ENCODE measurements at regions not wholly inside any gene's neighbourhood (a gene's known extent, or its start where the extent isn't known, plus 50 kb on each side); places are given as distances from the start of the nearest gene placed in this dataset.

DNA sequence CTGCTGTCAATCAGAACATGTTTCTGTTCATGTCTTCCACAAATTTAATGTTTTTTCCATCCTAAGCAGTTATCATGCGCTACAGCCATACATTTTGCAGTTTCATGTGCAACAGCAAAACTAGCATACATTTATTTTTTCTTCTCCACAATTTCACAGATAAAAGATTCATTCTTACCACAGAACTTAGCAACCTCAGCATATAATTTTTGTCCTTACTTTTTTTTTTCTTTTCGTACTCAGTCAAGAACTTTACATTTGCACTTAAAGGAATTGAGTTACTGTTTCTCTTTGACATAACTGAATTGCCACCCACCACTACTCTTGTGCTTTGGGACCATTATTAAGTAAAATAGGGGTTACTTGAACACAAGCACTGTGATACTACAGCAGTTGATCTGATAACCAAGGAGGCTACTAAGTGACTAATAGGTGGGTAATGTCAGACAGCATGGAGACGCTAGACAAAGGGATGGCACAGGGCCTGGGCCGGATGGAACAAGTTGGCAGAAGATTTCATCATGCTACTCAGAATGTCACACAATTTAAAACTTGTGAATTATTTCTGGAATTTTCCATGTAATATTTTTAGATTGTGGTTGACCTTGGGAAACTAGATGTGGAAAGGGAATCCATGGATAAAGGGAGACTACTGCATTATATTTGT, 50.2 kb upstream of the LHX8 start:
- DNase-seq, result no peak

All from eye (tissue), 1 donor.